IMR-90 (cell line): ENCODE measurements at regions not wholly inside any gene's neighbourhood (a gene's known extent, or its start where the extent isn't known, plus 50 kb on each side); places are given as distances from the start of the nearest gene placed in this dataset.

ENCODE experiments used
- ATAC-seq: fragments of 200-7000 bp; cut with Tn5 transposase; 2 replicates; pipeline ENCODE4 v1.9.1; 2020; ENCODE audit warnings: low read depth, mild to moderate bottlenecking, moderate library complexity
- BruUV-seq: library from RNA; stranded (reverse); fragments of 400-500 nt; replicated peaks from 2 replicates; lab custom pipeline; 2021; lab: Mats Ljungman, UMichigan
- CTCF ChIA-PET: fragments of 300-600 bp; formaldehyde crosslinking; extraction: SDS; loops from one replicate; lab custom pipeline; 2021; ENCODE audit warnings: antibody characterized with exemption; lab: Yijun Ruan, JAX
- POLR2A ChIA-PET: fragments of 300-600 bp; sonication (Branson Sonifier 250); formaldehyde crosslinking; loops from one replicate; lab custom pipeline; 2022; ENCODE audit warnings: antibody characterized with exemption; ENCODE audit not compliant: unreplicated experiment; lab: Charles Lee
- DNase-seq: peaks from one replicate; pipeline ENCODE4 v3.0.0; 2013
- H2AFZ ChIP-seq: replicated peaks from 2 replicates; pipeline ENCODE3; 2013; ENCODE audit warnings: low read length, mild to moderate bottlenecking; ENCODE audit not compliant: poor library complexity
- H2AK5ac ChIP-seq: 2 replicates; pipeline ENCODE4 v1.6.1; 2013; ENCODE audit warnings: low read depth, low read length, inconsistent platforms
- H2AK9ac ChIP-seq: replicated peaks from 2 replicates; pipeline ENCODE3; 2013; ENCODE audit warnings: mild to moderate bottlenecking, low read depth, low read length, moderate library complexity; ENCODE audit not compliant: poor library complexity
- H2BK120ac ChIP-seq: 2 replicates; pipeline ENCODE4 v1.6.1; 2013; ENCODE audit warnings: low read depth, low read length, inconsistent platforms
- H2BK15ac ChIP-seq: 3 replicates; pipeline ENCODE4 v1.6.1; 2013; ENCODE audit warnings: low read depth, low read length, inconsistent platforms
- H2BK20ac ChIP-seq: 2 replicates; pipeline ENCODE4 v1.6.1; 2013; ENCODE audit warnings: low read depth, mild to moderate bottlenecking, inconsistent platforms, low read length, moderate library complexity
- H2BK5ac ChIP-seq: 2 replicates; pipeline ENCODE4 v1.6.1; 2013; ENCODE audit warnings: mild to moderate bottlenecking, low read depth, low read length, inconsistent platforms; ENCODE audit not compliant: poor library complexity, severe bottlenecking
- H3K14ac ChIP-seq: replicated peaks from 2 replicates; pipeline ENCODE4 v1.6.1; 2013; ENCODE audit warnings: low read depth, low read length, inconsistent platforms
- H3K18ac ChIP-seq: 2 replicates; pipeline ENCODE4 v1.6.1; 2013; ENCODE audit warnings: low read depth, low read length, control low read depth
- H3K23ac ChIP-seq: 2 replicates; pipeline ENCODE4 v1.6.1; 2013; ENCODE audit warnings: low read depth, low read length, inconsistent platforms
- H3K27ac ChIP-seq: 2 replicates; pipeline ENCODE4 v1.5.1; 2013; ENCODE audit warnings: mild to moderate bottlenecking, control low read depth, low read length; ENCODE audit not compliant: insufficient read depth
- H3K27me3 ChIP-seq: 2 replicates; pipeline ENCODE4 v1.6.1; 2013; ENCODE audit warnings: low read length; ENCODE audit not compliant: control insufficient read depth, insufficient read depth
- H3K36me3 ChIP-seq: 2 replicates; pipeline ENCODE4 v1.6.1; 2013; ENCODE audit warnings: low read length, mixed read lengths; ENCODE audit not compliant: control insufficient read depth, insufficient read depth
- H3K4ac ChIP-seq: 2 replicates; pipeline ENCODE4 v1.6.1; 2013; ENCODE audit warnings: low read depth, low read length, inconsistent platforms
- H3K4me1 ChIP-seq: 2 replicates; pipeline ENCODE4 v1.6.1; 2013; ENCODE audit warnings: low read length, mixed read lengths; ENCODE audit not compliant: control insufficient read depth, insufficient read depth
- H3K4me2 ChIP-seq: 2 replicates; pipeline ENCODE4 v1.6.1; 2013; ENCODE audit warnings: low read depth, mild to moderate bottlenecking, control low read depth, low read length, moderate library complexity
- H3K4me3 ChIP-seq: 2 replicates; pipeline ENCODE4 v1.5.1; 2013; ENCODE audit warnings: low read depth, mild to moderate bottlenecking, control low read depth, low read length, moderate library complexity; ENCODE audit not compliant: insufficient read depth
- H3K56ac ChIP-seq: 2 replicates; pipeline ENCODE4 v1.6.1; 2013; ENCODE audit warnings: low read length, inconsistent platforms; ENCODE audit not compliant: insufficient read depth; ENCODE audit errors: extremely low read depth
- H3K79me1 ChIP-seq, 2 experiments: 2 replicates each; pipeline ENCODE4 v1.6.1; 2013; ENCODE audit warnings: low read length in 2 of 2, inconsistent platforms in 1 of 2, low read depth in 1 of 2
- H3K9ac ChIP-seq: 2 replicates; pipeline ENCODE4 v1.6.1; 2013; ENCODE audit warnings: low read depth, low read length, control low read depth
- H3K9me1 ChIP-seq: 2 replicates; pipeline ENCODE4 v1.6.1; 2013; ENCODE audit warnings: low read length, inconsistent platforms; ENCODE audit not compliant: insufficient read depth
- H3K9me3 ChIP-seq: 2 replicates; pipeline ENCODE4 v1.6.1; 2013; ENCODE audit warnings: low read length; ENCODE audit not compliant: control insufficient read depth, insufficient read depth
- H4K20me1 ChIP-seq: 2 replicates; pipeline ENCODE4 v1.6.1; 2013; ENCODE audit warnings: low read length, inconsistent platforms; ENCODE audit not compliant: insufficient read depth
- H4K5ac ChIP-seq: 2 replicates; pipeline ENCODE4 v1.6.1; 2013; ENCODE audit warnings: mild to moderate bottlenecking, low read depth, low read length, control low read depth
- H4K8ac ChIP-seq, 2 experiments: 2 replicates each; pipeline ENCODE4 v1.6.1; 2013; ENCODE audit warnings: low read depth in 2 of 2, low read length in 2 of 2, control low read depth in 1 of 2, inconsistent platforms in 1 of 2
- H4K91ac ChIP-seq: 2 replicates; pipeline ENCODE4 v1.6.1; 2013; ENCODE audit warnings: low read depth, low read length, inconsistent platforms; ENCODE audit not compliant: insufficient read depth
- BHLHE40 ChIP-seq: fragments of 150-350 bp; IDR thresholded peaks from 2 replicates; pipeline ENCODE4 v1.6.1; 2016; ENCODE audit warnings: mild to moderate bottlenecking, low read depth, low read length
- CHD1 ChIP-seq: IDR thresholded peaks from 2 replicates; pipeline ENCODE4 v1.6.1; 2012; ENCODE audit warnings: low read depth, low read length, improper control_type of control experiment
- MAZ ChIP-seq: IDR thresholded peaks from 2 replicates; pipeline ENCODE4 v1.6.1; 2012; ENCODE audit warnings: low read depth, mild to moderate bottlenecking, low read length, improper control_type of control experiment, moderate library complexity, borderline replicate concordance
- NFE2L2 ChIP-seq: fragments of 150-350 bp; IDR thresholded peaks from 2 replicates; pipeline ENCODE4 v1.6.1; 2016; ENCODE audit warnings: low read depth, mild to moderate bottlenecking, low read length
- RAD21 ChIP-seq: IDR thresholded peaks from 2 replicates; pipeline ENCODE4 v1.6.1; 2012; ENCODE audit warnings: low read length, improper control_type of control experiment
- RCOR1 ChIP-seq: IDR thresholded peaks from 2 replicates; pipeline ENCODE4 v1.6.1; 2012; ENCODE audit warnings: mild to moderate bottlenecking, low read length, improper control_type of control experiment; ENCODE audit not compliant: insufficient replicate concordance
- RFX5 ChIP-seq: IDR thresholded peaks from 2 replicates; pipeline ENCODE4 v1.8.0; 2012; ENCODE audit warnings: low read depth, mild to moderate bottlenecking, low read length, moderate library complexity
- WGBS, 2 experiments: methylation state at CpG; one replicate each; pipeline versions ENCODE4 v1.1.5 to v1.1.7; 2013; ENCODE audit warnings: missing lambda C conversion rate in 2 of 2; ENCODE audit not compliant: insufficient read length in 1 of 2; ENCODE audit errors: extremely low coverage in 2 of 2; 5-methylcytosine and 5-hydroxymethylcytosine counted together
- dilution Hi-C: fragments of 300-500 bp; cut with HindIII; formaldehyde crosslinking; loops from one replicate; pipeline ENCODE4 v1.14.3; 2018; ENCODE audit warnings: low sequenced_read_pairs; ENCODE audit not compliant: unreplicated experiment
- in situ Hi-C: fragments of 300-500 bp; cut with MboI; formaldehyde crosslinking; loops from 3 replicates; pipeline ENCODE4 v1.14.3; 2019; ENCODE audit warnings: low sequenced_read_pairs, inconsistent platforms, mixed read lengths
- intact Hi-C: fragments of 100-400 bp; cut with micrococcal nuclease; formaldehyde crosslinking; loops from 2 replicates; pipeline ENCODE4 v1.10.0; 2022
- TF ChIP-seq, protein P1 (sequence below): fragments of 150-350 bp; IDR thresholded peaks from 2 replicates; pipeline ENCODE4 v1.6.1; 2016; ENCODE audit warnings: low read depth, mild to moderate bottlenecking, low read length, moderate library complexity, borderline replicate concordance

DNA sequence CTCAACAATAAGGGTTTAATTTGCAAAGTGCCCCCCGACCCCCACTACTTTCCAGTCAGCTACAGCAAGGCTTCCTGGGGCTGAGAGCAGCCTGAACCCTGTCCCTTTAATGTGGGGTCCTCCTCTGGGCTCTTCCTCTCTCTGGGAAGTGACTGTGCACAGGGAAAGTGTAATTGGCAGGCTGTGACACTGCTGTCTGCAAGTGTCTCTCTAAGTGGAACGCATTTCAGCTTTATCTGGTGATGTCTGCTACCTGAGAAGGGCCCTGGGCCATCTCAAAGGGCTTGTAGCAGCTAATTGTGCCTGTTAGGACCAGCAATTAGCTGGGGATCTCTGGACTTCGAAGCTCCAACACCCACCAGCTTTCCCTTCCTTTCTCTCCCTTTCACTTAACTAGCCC is 406.6 kb downstream of the TSHZ3 start:
- Histone ChIP-seq H2AK5ac (no peak overlapping the region), H3K36me3 (no peaks in the 10 kb centered on the region), H2BK20ac (no peak overlapping the region), H2BK15ac (no peak overlapping the region), H3K9ac (no peak overlapping the region), H3K23ac (no peak overlapping the region), H2AFZ (no peak overlapping the region), H3K14ac (no peak overlapping the region), H4K20me1 (no peaks in the 10 kb centered on the region), H3K4me3 (no peak overlapping the region), H3K9me1 (no peaks in the 10 kb centered on the region), H3K4ac (no peak overlapping the region), H2BK5ac (no peak overlapping the region), H3K79me1 (no peaks in the 10 kb centered on the region), H2AK9ac (no peak overlapping the region), H3K9me3 (no peaks in the 10 kb centered on the region), H3K56ac (no peak overlapping the region), H4K8ac (no peak overlapping the region), H3K18ac (no peak overlapping the region), H3K27me3 (no peaks in the 10 kb centered on the region), H4K5ac (no peak overlapping the region), H3K4me2 (no peak overlapping the region), H4K91ac (no peak overlapping the region), H2BK120ac (no peak overlapping the region), H3K4me1 (no peaks in the 10 kb centered on the region), H3K27ac (no peak overlapping the region)
- TF ChIP-seq NFE2L2 (no peak), CHD1 (no peak), MAZ (no peak), RFX5 (no peak), BHLHE40 (no peak), RAD21 (no peak), RCOR1 (no peak)
- TF ChIP-seq, protein P1, sequence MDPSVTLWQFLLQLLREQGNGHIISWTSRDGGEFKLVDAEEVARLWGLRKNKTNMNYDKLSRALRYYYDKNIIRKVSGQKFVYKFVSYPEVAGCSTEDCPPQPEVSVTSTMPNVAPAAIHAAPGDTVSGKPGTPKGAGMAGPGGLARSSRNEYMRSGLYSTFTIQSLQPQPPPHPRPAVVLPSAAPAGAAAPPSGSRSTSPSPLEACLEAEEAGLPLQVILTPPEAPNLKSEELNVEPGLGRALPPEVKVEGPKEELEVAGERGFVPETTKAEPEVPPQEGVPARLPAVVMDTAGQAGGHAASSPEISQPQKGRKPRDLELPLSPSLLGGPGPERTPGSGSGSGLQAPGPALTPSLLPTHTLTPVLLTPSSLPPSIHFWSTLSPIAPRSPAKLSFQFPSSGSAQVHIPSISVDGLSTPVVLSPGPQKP = no peak
- DNase-seq = no peak
- dilution Hi-C loops = no loop called here
- intact Hi-C loops = no loop called here
- BruUV-seq = no TSS peak
- CTCF ChIA-PET = no interaction called here
- no peak for ATAC-seq
- 0% methylated on average over 1 of the region's 3 CpGs; no CpG with 5 or more reads in 1 of the 2 experiments for WGBS, 2 experiments
- in situ Hi-C loops = no loop called here
- POLR2A ChIA-PET = no interaction called here
